Mucosa of gallbladder (tissue), 1 donor: ENCODE measurements at regions not wholly inside any gene's neighbourhood (a gene's known extent, or its start where the extent isn't known, plus 50 kb on each side); places are given as distances from the start of the nearest gene placed in this dataset.

ENCODE experiments used
- DNase-seq: peaks from one replicate; pipeline ENCODE4 v3.0.0-alpha.2; 2020; ENCODE audit warnings: low spot score
- donor health status: DM: no; HTN: no; CAD: no.

GRCh38 chr11:105232021-105232420 is 92.5 kb upstream of the CARD18 start:
- no peak for DNase-seq

DNA sequence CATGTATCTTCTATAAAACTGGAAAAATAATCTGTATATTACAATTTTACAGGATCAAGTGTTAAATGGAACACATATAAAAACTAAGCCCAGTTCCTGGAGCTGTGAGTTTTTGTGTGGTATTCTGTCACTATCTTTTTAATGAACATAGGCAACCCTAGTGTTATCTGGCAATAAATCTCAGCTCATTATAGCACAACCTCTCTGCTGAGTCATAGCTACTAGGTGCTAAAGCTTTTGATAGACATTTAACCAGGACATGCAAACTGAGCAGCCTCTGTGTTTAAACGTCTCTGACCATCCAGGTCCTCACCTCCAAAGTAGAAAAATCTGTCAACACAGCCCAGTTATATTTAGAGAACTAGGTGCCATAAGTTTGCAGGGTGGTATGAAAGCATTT is 91.0 kb upstream of the CARD18 start:
- no peak for DNase-seq

DNA sequence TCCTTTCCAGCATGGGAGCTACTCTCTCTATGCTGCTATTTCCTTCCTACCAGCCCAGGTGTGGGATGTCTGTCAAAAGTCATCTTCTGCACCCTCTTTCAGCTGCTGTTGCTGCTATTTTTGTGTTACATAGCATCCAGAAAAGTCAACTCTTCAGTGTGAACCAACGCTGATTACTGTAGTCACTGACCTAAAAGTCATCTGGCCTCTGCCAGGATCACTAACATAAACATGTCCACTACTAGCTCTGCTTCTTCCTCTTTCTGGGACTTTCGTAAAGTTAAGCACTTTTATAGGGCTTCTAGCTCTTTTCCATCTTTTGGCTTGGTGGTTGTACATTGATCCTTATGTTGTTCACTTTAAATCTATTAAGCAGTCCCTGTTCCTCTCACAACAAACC is 90.2 kb upstream of the CARD18 start:
- no peak for DNase-seq

- DNase-seq = no peak
These were observed 89.7 kb upstream of the CARD18 start for GRCh38 chr11:105229257-105229656.

DNA sequence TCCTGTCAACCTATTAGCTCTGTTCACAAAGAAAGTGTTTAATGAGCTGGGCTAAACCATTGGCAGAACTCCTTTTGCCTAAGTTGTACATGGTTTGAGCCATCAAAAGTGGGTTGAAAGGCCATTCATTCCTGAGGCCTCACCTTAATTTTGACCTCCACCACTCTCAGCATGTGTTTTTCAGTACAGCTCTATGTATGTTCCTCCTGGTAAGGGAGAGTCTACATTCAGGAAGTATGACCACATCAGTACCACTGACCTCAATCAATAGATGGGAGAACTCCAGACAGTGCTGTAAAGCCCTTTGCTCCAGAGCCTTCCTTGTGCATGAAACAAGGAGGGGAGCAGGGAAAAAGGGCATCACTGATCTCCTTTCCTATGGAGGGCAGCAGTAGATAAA is 87.8 kb upstream of the CARD18 start:
- DNase-seq = no peak

DNA sequence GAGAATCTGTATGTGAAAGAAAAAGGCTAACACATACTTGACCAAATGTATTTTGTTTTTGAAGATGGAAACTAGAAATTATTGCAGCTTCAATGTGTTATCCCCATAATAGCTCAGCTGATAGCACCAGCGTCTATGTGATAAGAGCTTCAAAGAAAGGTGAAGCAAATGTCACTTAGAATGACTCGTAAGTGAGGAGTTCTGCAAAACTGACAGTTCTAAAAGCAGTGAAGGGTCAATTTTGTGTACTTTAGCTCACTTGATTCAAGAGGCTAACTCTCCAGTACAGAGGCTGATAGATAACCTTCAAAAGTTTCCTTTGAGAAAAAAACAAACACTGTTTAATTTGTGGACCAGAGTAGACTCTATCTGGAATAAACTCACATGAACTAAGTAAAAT is 87.2 kb upstream of the CARD18 start:
- DNase-seq = no peak

GRCh38 chr11:105226091-105226490 is 86.5 kb upstream of the CARD18 start:
- no peak for DNase-seq

DNA sequence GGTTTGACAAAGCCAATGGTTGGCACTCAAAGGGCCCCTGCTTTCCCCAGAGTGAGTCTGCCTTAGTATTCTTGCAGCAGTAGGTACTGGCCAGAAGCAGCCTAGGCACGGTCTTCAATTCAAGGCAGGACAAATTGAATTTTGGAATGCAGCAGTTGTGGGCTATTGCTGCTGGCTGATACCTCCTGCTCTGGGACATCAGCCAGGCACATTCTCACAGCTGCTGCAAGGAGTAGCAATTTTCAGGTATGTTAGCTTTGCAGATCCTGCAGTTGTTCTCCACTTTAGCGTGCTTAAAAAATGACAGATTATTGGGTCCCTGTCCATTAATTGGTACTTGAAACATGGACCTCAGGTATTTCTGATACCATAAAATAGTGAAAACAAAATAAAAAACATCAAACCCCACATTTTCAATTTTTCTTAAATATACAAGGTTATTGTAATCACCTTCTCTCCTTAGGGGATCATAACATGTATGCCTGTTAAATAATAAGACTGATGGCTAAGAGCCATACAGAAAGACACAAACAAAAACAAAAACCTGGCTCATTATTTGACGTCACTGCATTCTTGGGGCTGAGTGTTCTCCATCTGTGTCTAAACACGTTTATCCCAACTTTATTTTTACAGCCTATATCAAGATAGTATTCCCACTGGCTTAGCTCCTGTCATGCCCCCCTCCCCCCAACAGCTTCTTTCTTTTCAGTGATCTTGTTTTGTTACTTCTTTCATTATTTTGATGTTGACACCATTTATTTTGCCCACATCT is 85.1 kb upstream of the CARD18 start:
- DNase-seq = no peak

GRCh38 chr11:105220121-105220520 is 80.6 kb upstream of the CARD18 start:
- DNase-seq = no peak

DNA sequence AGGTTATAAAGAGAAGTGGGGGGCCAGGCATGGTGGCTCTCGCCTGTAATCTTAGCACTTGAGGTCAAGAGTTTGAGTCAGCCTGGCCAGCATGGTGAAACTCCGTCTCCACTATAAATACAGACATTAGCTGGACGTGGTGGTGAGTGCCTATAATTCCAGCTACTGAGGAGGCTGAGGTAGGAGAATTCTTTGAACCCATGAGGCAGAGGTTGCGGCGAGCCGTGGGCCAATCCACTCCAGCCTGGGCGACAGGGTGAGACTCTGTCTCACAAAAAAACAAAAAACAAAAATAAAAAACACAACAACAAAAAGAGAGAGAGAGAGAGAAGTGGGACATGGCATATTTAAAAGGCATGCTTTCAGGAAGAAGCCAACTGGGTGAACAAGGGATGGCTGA is 80.1 kb upstream of the CARD18 start:
- DNase-seq = no peak

DNA sequence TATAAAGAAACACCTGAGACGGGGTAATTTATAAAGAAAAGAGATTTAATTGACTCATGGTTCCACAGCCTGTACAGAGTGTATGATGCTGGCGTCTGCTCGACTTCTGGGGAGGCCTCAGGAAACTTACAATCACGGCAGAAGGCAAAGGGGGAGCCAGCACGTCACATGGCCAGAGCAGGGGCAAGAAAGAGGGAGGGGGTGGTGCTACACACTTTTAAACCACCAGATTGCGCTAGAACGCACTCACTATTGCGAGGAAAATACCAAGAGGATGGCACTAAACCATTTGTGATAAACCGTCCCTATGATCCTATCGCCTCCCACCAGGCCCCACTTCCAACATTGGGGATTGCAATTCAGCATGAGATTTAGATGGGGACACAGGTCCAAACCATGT is 79.7 kb upstream of the CARD18 start:
- no peak for DNase-seq

GRCh38 chr11:105215528-105215927 is 76.0 kb upstream of the CARD18 start:
- DNase-seq = no peak

DNA sequence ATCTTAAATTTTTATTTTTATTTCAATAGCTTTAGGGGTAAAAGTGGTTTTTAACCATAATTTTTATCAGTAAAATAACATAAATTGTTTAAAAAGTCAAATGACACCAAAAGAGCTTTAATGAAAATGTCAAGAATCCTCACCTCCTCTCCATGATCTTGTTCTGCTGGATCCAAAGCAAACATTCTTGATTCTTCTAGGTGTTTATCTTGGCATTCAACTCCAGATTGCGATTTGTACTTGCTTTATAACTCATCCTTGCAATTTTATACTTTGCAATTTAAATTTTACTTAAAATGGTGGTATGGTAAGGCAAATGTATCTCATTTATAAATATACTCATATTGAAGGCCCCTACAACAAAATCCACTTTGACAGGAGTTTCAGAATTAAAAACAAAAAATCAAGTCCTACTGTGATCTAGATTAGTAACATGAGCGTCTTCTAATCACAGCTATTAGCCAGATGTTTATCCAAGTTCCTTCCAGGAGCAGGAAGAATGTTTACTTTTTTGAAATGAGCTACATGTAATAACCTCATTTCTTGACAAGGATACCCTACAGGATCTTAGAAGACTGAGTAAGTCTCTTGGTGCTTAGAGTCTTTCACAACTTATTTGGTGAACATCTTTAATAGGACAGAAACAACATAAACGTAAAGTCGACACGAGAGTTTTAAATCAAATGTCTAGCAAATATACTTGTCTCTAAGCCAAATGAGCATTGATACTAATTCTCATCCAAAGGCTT is 72.4 kb upstream of the CARD18 start:
- no peak for DNase-seq

GRCh38 chr11:105208019-105208418 is 68.5 kb upstream of the CARD18 start:
- DNase-seq = no peak

GRCh38 chr11:105206633-105207032 is 67.1 kb upstream of the CARD18 start:
- DNase-seq = no peak

DNA sequence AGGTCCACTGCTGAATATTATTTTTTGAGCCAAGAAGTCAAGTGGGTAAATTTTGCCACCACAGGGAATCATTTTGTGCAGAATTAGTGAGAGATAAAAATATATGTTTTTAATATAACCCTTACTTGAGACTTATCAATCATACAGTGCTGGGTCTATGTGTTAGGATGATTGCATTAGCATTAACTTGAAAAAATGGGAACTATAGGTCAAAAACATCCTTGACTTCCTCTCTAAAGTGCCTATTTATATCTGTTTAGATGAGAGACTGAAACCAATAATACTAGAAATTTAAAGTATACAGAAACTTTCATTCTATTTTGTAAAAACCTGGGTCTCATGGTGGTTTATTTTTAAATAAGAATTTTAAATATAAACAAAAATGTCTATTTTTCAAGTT is 65.1 kb upstream of the CARD18 start:
- no peak for DNase-seq

- DNase-seq = no peak
These were observed 64.1 kb upstream of the CARD18 start for GRCh38 chr11:105203569-105204240.

GRCh38 chr11:105202844-105203548 is 63.4 kb upstream of the CARD18 start:
- DNase-seq = peak; percentile 13

- no peak for DNase-seq
These were observed 62.9 kb upstream of the CARD18 start for GRCh38 chr11:105202422-105202821.

GRCh38 chr11:105201166-105201565 is 61.6 kb upstream of the CARD18 start:
- DNase-seq = no peak

DNA sequence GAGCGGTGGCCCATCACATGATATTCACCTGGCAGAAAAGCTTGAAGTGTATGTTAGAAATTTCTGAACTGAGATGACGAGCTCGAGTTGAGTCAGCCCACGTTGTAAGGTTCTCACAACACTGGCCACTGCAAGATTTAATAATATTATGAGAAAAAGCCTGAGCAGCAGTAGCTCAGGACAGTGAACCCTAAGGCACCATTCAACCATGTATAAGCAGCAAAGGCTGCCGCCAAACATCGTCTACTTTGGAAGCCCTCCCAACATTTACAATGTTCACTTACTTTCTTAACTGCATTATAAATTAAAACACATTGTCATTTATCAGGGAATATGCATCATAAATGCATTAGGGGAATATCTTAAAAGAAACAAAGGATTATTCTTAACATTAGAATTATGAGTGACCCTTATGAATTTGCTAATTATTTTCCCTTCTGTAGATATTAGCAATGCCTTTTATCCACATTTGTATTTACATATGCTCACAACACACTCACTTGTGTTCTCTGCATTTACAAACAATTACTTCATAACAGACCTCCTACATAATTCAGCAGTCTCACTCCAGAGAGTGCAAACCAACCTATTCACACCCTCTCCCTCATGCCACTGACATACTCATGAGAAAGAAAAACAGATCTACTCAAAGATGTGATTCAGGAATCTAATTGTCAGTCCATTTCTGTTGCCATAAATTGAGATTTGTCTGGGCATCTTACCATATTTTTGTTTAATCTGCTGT is 57.7 kb upstream of the CARD18 start:
- no peak for DNase-seq

- DNase-seq = no peak
These were observed 53.7 kb upstream of the CARD18 start for GRCh38 chr11:105193260-105193659.
